ENCODE measurements at regions not wholly inside any gene's neighbourhood (a gene's known extent, or its start where the extent isn't known, plus 50 kb on each side); places are given as distances from the start of the nearest gene placed in this dataset.

DNA sequence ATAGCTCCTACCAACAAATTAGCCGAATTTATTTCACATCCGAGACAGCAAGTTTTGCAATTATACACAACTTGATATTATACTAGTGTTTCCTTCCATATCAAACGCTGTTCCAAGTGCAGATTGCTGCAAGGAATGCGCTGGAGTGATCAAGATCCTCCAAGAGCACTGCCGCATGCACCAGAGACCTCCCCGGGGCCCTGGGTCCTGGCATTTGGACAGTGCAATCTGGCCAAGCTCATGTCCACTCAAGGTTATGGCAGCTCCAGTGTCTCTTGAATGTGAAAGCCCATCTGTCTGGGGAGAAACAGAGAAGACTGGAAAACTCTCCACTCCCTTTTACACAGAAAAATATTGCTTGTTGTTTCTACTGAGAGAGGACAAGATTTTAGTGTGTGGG is 111.9 kb downstream of the HSPH1 start:
- no peaks in the 10 kb centered on the region for H3K79me2 ChIP-seq (ENCODE audit: insufficient read depth)
- 84% methylated on average over 6 of the region's 6 CpGs for WGBS (ENCODE audit: low lambda C conversion rate)
- ChIA-PET CTCF (interaction anchor here (1.0 to 4.0 kb wide), 6 partner anchors 11 to 183 kb away, joined by 3 to 20 read pairs (median 6); no protein-coding TSS in a partner anchor), POLR2A (no interaction called here)
- H3K4me3 ChIP-seq (ENCODE audit: low read depth in 2 of 2, low read length in 1 of 2), result no peak overlapping the region
- no peak overlapping the region for H3K27ac ChIP-seq (ENCODE audit: low read depth in 2 of 2, low read length in 1 of 2)
- peaks cover 27% of the 10 kb centered on the region for H3F3A ChIP-seq (replicated peaks; ENCODE audit: insufficient read depth)
- H4K20me1 ChIP-seq (ENCODE audit: insufficient read depth), result no peaks in the 10 kb centered on the region
- no peaks in the 10 kb centered on the region for H3K9me2 ChIP-seq
- no peak overlapping the region for H2AFZ ChIP-seq (ENCODE audit: low read depth)
- no peaks in the 10 kb centered on the region for H3K27me3 ChIP-seq (ENCODE audit: insufficient read depth)
- no peak for DNase-seq
- TF ChIP-seq SMC3 (IDR thresholded peaks at IDR 0.05; ENCODE audit: low read depth, low read length), result no peak
- no peak for TF ChIP-seq EZH2phosphoT487 (IDR thresholded peaks at IDR 0.05; ENCODE audit: borderline replicate concordance, low read depth)
- TF ChIP-seq RFX5 (IDR thresholded peaks at IDR 0.05; ENCODE audit: low read length), result no peak
- TF ChIP-seq ZBTB33 (IDR thresholded peaks at IDR 0.05; ENCODE audit: borderline replicate concordance, low read depth), result no peak
- TF ChIP-seq, protein P1, sequence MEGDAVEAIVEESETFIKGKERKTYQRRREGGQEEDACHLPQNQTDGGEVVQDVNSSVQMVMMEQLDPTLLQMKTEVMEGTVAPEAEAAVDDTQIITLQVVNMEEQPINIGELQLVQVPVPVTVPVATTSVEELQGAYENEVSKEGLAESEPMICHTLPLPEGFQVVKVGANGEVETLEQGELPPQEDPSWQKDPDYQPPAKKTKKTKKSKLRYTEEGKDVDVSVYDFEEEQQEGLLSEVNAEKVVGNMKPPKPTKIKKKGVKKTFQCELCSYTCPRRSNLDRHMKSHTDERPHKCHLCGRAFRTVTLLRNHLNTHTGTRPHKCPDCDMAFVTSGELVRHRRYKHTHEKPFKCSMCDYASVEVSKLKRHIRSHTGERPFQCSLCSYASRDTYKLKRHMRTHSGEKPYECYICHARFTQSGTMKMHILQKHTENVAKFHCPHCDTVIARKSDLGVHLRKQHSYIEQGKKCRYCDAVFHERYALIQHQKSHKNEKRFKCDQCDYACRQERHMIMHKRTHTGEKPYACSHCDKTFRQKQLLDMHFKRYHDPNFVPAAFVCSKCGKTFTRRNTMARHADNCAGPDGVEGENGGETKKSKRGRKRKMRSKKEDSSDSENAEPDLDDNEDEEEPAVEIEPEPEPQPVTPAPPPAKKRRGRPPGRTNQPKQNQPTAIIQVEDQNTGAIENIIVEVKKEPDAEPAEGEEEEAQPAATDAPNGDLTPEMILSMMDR (IDR thresholded peaks at IDR 0.05), result no peak
- no peak for TF ChIP-seq RXRA (IDR thresholded peaks at IDR 0.05; ENCODE audit: borderline replicate concordance, low read depth)
- no peak for TF ChIP-seq PBX3 (IDR thresholded peaks at IDR 0.05)
- TF ChIP-seq, protein P2, sequence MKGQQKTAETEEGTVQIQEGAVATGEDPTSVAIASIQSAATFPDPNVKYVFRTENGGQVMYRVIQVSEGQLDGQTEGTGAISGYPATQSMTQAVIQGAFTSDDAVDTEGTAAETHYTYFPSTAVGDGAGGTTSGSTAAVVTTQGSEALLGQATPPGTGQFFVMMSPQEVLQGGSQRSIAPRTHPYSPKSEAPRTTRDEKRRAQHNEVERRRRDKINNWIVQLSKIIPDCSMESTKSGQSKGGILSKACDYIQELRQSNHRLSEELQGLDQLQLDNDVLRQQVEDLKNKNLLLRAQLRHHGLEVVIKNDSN (IDR thresholded peaks at IDR 0.05; ENCODE audit: borderline replicate concordance, low read depth), result no peak
- TF ChIP-seq REST (IDR thresholded peaks at IDR 0.05; ENCODE audit: low read depth, low read length), result no peak
- TF ChIP-seq IRF3 (IDR thresholded peaks at IDR 0.05; ENCODE audit: low read depth, low read length), result no peak
- TF ChIP-seq MXI1 (IDR thresholded peaks at IDR 0.05; ENCODE audit: low read depth, low read length), result no peak
- no peak for TF ChIP-seq SIN3A (IDR thresholded peaks at IDR 0.05; ENCODE audit: borderline replicate concordance, low read depth, low read length)
- no peak for TF ChIP-seq TCF12 (IDR thresholded peaks at IDR 0.05)
- no peak for TF ChIP-seq JUND (IDR thresholded peaks at IDR 0.05)
- TF ChIP-seq CHD2 (IDR thresholded peaks at IDR 0.05; ENCODE audit: low read length, partially characterized antibody), result no peak
- no peak for TF ChIP-seq TAF1 (IDR thresholded peaks at IDR 0.05; ENCODE audit: borderline replicate concordance, low read depth, low read length)
- no peak for TF ChIP-seq RCOR1 (IDR thresholded peaks at IDR 0.05; ENCODE audit: low read length)
- H3K9me3 ChIP-seq, result no peaks in the 10 kb centered on the region
- H3K4me2 ChIP-seq, result no peak overlapping the region
- no peaks in the 10 kb centered on the region for H3K36me3 ChIP-seq (replicated peaks in 1 of 2; ENCODE audit: control insufficient read depth in 1 of 2, insufficient read depth in 2 of 2, low read length in 1 of 2)
- H3K9ac ChIP-seq, result no peak overlapping the region
- peaks cover 24 to 34% of the 10 kb centered on the region in 2 experiments for H3K4me1 ChIP-seq (ENCODE audit: control insufficient read depth in 1 of 2, insufficient read depth in 2 of 2, low read depth in 1 of 2, low read length in 1 of 2)
